GM12865 (cell line): ENCODE measurements at regions not wholly inside any gene's neighbourhood (a gene's known extent, or its start where the extent isn't known, plus 50 kb on each side); places are given as distances from the start of the nearest gene placed in this dataset.

Experiments
- DNase-seq: peaks from one replicate; pipeline ENCODE4 v3.0.0; 2010; ENCODE audit warnings: low read depth
- H3K4me3 ChIP-seq: 2 replicates; pipeline ENCODE4 v1.5.1; 2011; ENCODE audit warnings: mild to moderate bottlenecking, low read depth, low read length, control low read depth
- CTCF ChIP-seq: IDR thresholded peaks from 2 replicates; pipeline ENCODE4 v1.5.1; 2011; ENCODE audit warnings: low read length, control low read depth, low read depth, inconsistent platforms; ENCODE audit not compliant: insufficient read depth; ENCODE audit errors: missing control alignments

- no peak for DNase-seq
- H3K4me3 ChIP-seq, result no peak overlapping the region
- no peak for TF ChIP-seq CTCF
These were observed 160.0 kb downstream of the TANC2 start for GRCh38 chr17:63125987-63126386.

GRCh38 chr17:63126607-63127006, 160.6 kb downstream of the TANC2 start:
- DNase-seq, result no peak
- no peak for TF ChIP-seq CTCF
- no peak overlapping the region for H3K4me3 ChIP-seq

GRCh38 chr17:63132459-63132911, 166.4 kb downstream of the TANC2 start:
- no peak overlapping the region for H3K4me3 ChIP-seq
- TF ChIP-seq CTCF, result no peak
- no peak for DNase-seq

DNA sequence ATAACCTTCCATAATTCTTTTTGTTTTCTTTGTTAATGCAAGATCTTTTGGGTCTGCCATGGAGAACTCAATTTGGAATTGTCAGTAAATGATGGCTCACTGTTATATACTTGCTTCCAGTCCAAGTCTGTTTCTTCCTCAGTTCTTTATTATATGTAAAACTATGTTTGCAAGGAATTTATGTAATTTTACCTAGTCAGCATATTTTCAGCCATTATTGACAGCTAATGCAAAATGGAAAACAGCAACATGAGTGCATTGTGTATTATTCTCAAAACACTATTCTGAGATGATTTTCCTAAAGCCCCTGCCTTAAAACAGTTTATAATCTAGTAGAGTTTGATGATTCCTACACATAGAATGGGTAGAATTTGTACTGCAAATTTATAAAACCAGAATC, 167.5 kb downstream of the TANC2 start:
- no peak for TF ChIP-seq CTCF
- no peak for DNase-seq
- no peak overlapping the region for H3K4me3 ChIP-seq

DNA sequence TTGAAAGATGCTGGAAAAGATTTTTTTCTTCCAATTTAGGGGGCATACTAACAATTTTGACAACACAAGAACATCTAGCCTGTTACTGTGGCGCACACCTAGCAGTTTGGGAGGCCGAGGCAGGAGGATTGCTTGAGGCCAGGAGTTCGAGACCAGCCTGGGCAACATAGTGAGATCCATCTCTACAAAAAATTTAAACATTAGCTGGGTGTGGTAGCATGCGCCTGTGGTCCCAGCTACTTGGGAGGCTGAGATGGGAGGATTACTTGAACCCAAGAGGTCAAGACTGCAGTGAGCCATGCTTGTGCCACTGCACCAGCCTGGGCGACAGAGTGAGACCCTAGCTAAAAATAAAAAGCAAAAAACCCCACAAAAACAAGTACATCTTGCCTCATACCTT, 168.8 kb downstream of the TANC2 start:
- DNase-seq, result no peak
- TF ChIP-seq CTCF, result no peak
- H3K4me3 ChIP-seq, result no peak overlapping the region

- H3K4me3 ChIP-seq, result no peak overlapping the region
- no peak for DNase-seq
These were observed 170.5 kb downstream of the TANC2 start for GRCh38 chr17:63136369-63137012.

More at GRCh38 chr17:63136369-63137012, 170.5 kb downstream of the TANC2 start:
- TF ChIP-seq CTCF, result no peak
